ENCODE measurements at regions not wholly inside any gene's neighbourhood (a gene's known extent, or its start where the extent isn't known, plus 50 kb on each side); places are given as distances from the start of the nearest gene placed in this dataset.

GRCh38 chr1:222995236-222995580 lies 147.8 kb downstream of the TLR5 start:
- TF ChIP-seq CTCF (IDR thresholded peaks at IDR 0.05) (no peak), RXRA (IDR thresholded peaks at IDR 0.05; ENCODE audit: borderline replicate concordance, low read depth) (no peak), TEAD4 (IDR thresholded peaks at IDR 0.05; ENCODE audit: borderline replicate concordance, insufficient read depth) (no peak), FOSL2 (IDR thresholded peaks at IDR 0.05; ENCODE audit: borderline replicate concordance, low read depth) (no peak), EP300 (IDR thresholded peaks at IDR 0.05; ENCODE audit: borderline replicate concordance in 1 of 2, low read depth in 1 of 2, low read length in 1 of 2) (no peak), USF2 (IDR thresholded peaks at IDR 0.05; ENCODE audit: borderline replicate concordance, low read depth, low read length) (no peak)
